RWPE1 (cell line): ENCODE measurements at regions not wholly inside any gene's neighbourhood (a gene's known extent, or its start where the extent isn't known, plus 50 kb on each side); places are given as distances from the start of the nearest gene placed in this dataset.

Experiments used
- CTCF ChIA-PET: fragments of 350-600 bp; sonication (Branson Sonifier 250); formaldehyde crosslinking; extraction: SDS; loops from one replicate; lab custom pipeline; 2021; lab: Yijun Ruan, JAX
- POLR2A ChIA-PET: fragments of 400-600 bp; formaldehyde crosslinking; extraction: SDS; loops from one replicate; lab custom pipeline; 2020; ENCODE audit warnings: antibody characterized with exemption; ENCODE audit not compliant: low non-redundant PET; lab: Yijun Ruan, JAX
- DNase-seq: peaks from one replicate; pipeline ENCODE4 v3.0.0; 2012; ENCODE audit warnings: low spot score
- H3K27ac ChIP-seq: fragments of 450-650 bp; 2 replicates; pipeline ENCODE4 v1.5.1; 2017
- TF ChIP-seq, protein P1 (sequence below): fragments of 450-650 bp; conservative IDR thresholded peaks from 2 replicates; pipeline ENCODE4 v1.5.1; 2017; ENCODE audit warnings: low read depth, mild to moderate bottlenecking

DNA sequence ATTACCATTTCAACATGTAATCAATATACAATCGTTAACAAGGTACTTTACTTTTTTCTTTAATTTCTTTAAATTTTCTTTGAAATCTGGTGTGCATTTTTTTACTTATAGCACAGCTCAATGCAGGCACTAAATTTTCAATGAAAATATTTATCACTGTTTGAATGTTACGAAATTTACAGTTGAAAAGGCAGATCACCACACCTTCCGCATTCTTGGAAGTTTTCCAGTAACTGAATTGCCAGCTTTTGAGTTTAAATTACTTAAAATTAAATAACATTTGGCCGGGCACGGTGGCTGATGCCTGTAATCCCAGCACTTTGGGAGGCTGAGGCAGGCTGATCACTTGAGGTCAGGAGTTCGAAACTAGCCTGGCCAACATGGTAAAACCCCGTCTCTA is 309.9 kb downstream of the BMP7 start:
- CTCF ChIA-PET: interaction anchor here (0.6 to 1.7 kb wide), 2 partner anchors 25 to 405 kb away, joined by 3 to 4 read pairs; no protein-coding TSS in a partner anchor
- DNase-seq: no peak
- TF ChIP-seq, protein P1, sequence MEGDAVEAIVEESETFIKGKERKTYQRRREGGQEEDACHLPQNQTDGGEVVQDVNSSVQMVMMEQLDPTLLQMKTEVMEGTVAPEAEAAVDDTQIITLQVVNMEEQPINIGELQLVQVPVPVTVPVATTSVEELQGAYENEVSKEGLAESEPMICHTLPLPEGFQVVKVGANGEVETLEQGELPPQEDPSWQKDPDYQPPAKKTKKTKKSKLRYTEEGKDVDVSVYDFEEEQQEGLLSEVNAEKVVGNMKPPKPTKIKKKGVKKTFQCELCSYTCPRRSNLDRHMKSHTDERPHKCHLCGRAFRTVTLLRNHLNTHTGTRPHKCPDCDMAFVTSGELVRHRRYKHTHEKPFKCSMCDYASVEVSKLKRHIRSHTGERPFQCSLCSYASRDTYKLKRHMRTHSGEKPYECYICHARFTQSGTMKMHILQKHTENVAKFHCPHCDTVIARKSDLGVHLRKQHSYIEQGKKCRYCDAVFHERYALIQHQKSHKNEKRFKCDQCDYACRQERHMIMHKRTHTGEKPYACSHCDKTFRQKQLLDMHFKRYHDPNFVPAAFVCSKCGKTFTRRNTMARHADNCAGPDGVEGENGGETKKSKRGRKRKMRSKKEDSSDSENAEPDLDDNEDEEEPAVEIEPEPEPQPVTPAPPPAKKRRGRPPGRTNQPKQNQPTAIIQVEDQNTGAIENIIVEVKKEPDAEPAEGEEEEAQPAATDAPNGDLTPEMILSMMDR: no peak
- no peak overlapping the region for H3K27ac ChIP-seq
- POLR2A ChIA-PET: no interaction called here

DNA sequence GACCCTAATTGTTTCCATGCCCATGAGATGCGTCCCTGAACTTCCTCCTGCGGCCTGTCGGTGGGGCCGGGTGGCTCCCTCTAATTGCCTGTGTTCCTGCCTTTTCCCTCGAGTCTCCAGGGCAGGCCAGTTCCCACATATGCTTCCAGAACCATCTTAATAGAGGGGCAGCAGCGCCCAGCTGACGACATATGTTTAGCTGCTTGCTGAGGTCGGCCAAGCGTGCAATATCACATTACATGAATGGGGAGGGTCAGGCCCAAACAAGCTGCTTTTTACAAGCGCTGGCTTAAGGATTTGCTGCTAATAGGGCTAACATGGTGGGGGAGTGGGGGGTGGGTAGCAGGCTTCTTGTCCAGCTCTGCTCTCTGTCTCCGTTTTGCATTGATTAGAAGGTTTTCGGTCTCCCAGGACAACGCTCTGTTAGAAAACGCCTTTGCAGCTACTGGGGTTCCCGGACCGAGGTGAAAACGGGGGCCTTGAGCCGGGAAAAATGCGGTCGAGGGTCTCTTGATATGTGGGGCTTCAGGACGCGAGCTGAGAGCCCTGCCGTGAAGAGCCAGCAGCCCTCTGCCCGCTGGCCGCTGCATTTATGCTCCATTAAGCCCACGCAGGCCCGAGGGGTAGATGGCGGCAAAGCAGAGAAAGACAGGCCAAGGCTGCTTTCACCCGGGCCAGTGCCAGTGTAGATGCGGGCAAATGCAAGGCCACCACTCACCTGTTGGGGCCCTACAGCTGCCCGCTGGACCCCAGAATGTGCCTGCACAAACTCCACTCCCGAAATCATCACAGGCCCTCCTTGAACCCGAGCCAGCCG is 308.5 kb downstream of the BMP7 start:
- DNase-seq: no peak
- TF ChIP-seq, protein P1: no peak
- ChIA-PET POLR2A (no interaction called here), CTCF (interaction anchor here (0.7 kb wide), 1 partner anchor 328 kb away, joined by 3 read pairs; no protein-coding TSS in a partner anchor)
- no peak overlapping the region for H3K27ac ChIP-seq

DNA sequence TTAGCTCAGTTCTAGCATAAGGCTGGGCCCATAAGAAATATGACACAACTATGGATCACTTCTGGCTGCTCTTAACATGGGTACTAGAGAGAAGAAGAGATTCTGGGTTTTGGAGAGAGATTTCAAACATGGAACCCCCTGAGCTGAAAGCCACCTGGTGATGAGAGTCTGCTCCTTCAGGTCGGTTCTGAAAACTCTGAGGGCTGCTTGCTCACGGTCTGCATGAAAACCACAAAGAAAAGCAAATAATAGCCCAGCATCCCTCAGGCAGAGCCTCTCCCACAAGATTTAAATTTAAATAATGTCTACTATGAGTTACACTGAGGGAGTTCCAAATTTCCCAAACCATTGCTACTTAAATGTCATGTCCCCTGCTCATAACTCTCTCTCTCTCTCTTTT is 301.5 kb downstream of the BMP7 start:
- CTCF ChIA-PET: interaction anchor here (0.6 to 3.4 kb wide), 5 partner anchors 9 to 415 kb away, joined by 3 to 19 read pairs (median 3); no protein-coding TSS in a partner anchor
- TF ChIP-seq, protein P1: no peak
- POLR2A ChIA-PET: no interaction called here
- no peak overlapping the region for H3K27ac ChIP-seq
- no peak for DNase-seq

DNA sequence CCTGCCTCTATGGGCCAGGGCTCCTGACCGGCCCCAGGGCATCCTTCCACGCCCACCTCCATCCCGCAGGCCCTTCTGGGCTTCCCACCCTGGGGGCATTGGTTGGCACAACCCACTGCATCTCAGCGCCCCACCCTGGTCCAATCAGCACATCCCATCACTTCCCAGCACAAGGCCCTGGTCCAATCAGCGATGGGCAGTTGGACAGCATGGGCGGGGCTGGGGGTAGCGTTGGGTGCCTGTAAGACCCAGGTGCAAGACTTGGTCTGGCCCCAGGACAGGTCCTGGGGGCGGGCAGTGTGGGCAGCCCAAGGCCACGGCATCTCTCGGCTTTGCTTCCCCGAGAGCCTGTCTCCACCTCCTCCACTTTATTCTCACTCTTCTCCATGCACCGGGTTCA is 298.5 kb downstream of the BMP7 start:
- TF ChIP-seq, protein P1: no peak
- CTCF ChIA-PET: no interaction called here
- DNase-seq: no peak
- H3K27ac ChIP-seq: no peak overlapping the region
- POLR2A ChIA-PET: no interaction called here

DNA sequence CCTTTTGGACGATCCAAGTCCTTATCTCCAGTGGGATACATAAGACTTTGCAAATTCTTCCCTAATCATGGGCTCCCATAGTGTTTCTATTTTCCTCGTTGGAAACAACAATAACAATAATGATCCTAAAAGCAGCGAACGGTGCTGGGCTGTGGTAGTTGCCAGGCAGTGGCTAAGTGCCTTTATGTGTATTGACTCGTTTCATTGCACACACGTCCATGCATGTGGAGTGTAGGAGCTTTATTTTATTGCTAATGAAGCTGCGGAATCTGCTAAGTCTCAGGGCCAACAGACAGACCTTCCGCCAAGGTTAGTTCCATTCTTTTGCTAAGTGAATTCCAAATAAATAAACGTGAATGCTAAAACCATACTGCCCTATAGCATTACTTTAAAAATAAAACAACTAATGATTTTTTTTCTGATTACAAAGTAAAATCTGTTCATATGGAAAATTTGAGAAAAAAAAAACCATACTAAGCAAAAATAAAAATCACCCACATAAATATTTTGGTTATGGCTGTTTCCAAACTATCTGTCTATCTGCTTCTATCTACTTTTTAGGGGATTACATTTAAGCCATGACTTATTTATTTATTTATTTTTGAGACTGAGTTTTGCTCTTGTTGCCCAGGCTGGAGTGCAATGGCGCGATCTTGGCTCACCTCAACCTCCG is 297.9 kb downstream of the BMP7 start:
- TF ChIP-seq, protein P1: no peak
- ChIA-PET CTCF (interaction anchor here (0.6 kb wide), 1 partner anchor 27 kb away, joined by 3 read pairs; no protein-coding TSS in a partner anchor), POLR2A (no interaction called here)
- no peak for DNase-seq
- H3K27ac ChIP-seq: no peak overlapping the region

DNA sequence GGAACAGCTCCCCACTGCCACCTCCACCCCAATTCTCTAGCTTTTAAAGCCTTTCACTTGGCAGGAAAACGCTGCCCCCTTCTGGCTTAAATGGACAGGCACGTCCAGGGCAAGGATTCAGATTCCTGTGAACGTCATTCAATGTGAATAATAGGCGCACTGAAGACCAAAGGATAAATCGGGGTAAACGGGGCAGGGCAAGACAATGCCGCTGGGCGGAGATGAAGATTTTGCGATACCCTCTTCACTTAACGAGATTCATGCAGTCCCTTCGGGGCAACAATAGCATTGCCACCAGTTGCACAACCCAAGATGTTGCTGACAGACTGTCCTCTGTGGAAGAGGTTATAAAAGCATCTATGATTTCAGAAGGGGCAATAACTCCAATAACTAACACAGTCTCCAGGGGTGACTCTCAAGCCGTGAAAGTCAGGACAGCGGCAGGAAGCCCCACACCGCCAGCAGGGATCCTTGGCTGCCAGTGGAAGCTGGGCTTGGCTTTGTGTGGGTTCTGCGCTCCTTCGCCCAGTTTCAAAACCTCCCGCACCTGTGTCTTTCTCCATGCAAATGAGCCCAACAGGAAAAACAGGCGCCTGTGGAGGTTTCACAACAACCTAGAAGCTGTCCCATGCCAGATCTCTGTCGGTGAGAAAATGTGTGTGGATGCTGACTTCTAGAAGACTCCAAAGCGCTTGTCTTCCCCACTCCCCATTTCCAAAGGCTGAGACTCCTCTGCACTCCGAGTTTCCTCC is 291.8 kb downstream of the BMP7 start:
- ChIA-PET CTCF (interaction anchor here (0.6 to 3.2 kb wide), 35 partner anchors 8 to 760 kb away, joined by 3 to 22 read pairs (median 4); no protein-coding TSS in a partner anchor), POLR2A (no interaction called here)
- H3K27ac ChIP-seq: no peak overlapping the region
- DNase-seq: peak; percentile 74
- TF ChIP-seq, protein P1: peak; percentile 80
